ENCODE measurements at regions not wholly inside any gene's neighbourhood (a gene's known extent, or its start where the extent isn't known, plus 50 kb on each side); places are given as distances from the start of the nearest gene placed in this dataset.
"Not testable (repeated sequence)": the region's sequence is repeated elsewhere in the genome, so short reads cannot be mapped to it uniquely, and the experiment has no call there.

DNA sequence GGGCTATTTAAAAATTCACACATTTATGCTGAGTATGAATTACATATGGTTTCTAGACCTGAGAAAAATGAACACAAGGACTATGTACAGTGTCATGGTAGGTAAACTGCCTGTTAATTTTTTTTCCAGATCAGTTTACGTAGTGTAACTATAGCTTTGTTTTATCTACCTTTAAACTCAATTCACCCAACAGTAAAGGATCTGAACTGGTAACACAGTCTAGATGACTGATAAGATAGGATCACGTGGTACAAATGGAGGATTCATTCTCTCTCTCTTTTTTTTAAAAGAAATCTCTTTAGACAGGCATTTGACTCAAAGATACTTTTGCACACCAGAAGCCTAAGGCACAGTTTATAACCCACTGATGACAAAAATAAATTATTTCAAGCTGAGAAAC lies 130.8 kb upstream of the ATP2B1 start:
- no peak for DNase-seq

DNA sequence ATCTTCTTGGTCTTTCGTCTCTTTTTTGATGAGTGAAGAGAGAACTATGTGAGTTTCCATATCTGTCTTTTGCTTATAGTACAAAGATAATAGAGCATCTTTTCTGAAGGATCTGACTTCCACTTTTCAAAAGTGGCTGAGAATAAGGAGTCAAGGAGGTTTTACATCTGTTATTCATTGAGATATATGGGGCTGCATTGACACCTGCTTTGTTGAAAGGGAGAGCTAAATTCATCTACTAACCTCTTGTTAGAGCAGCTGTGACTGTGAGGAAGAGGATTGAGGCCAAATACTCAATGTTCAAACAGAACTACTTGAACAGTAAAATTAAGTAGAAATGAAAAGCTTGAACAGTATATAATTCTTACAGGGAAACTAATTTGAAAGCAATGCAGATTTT lies 130.2 kb upstream of the ATP2B1 start:
- DNase-seq: no peak

DNA sequence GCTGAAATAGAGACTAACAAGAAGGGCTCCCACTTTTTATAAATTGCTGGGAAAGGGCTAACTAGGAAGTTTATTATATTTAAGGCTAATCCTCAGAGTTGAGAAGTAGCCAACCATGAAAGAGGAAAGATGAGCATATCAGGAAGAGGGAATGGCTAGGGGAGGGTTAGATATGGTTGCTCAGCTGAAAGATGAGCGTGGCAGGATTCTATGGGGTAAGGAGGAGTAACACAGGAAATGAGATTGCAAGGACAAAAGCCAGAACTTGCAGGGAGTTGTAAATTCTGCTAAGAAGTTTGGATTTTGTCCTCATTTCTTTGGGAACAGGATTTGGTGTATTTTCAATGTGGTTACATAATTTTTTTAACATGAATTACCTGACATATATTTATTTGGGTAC lies 127.4 kb upstream of the ATP2B1 start:
- DNase-seq: no peak

DNA sequence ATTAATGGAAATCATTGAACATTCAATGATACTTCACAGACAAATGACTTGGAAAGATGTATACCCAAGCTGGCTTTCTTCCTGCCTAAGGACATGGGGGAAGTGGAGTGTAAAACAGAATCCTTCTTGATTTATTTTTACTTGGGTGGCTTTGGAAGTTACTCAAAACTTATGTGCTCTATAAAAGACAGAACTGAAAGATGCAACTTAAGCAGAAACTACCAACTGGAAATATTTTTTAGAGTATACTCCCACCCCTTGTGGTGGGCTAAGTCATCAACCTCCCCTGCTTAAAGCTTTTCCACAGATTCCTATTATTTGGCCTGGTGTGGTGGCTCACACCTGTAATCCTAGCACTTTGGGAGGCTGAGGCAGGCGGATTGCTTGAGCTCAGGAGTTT lies 126.0 kb upstream of the ATP2B1 start:
- DNase-seq: peak in 2 of 4 experiments; percentile 53 to 67

DNA sequence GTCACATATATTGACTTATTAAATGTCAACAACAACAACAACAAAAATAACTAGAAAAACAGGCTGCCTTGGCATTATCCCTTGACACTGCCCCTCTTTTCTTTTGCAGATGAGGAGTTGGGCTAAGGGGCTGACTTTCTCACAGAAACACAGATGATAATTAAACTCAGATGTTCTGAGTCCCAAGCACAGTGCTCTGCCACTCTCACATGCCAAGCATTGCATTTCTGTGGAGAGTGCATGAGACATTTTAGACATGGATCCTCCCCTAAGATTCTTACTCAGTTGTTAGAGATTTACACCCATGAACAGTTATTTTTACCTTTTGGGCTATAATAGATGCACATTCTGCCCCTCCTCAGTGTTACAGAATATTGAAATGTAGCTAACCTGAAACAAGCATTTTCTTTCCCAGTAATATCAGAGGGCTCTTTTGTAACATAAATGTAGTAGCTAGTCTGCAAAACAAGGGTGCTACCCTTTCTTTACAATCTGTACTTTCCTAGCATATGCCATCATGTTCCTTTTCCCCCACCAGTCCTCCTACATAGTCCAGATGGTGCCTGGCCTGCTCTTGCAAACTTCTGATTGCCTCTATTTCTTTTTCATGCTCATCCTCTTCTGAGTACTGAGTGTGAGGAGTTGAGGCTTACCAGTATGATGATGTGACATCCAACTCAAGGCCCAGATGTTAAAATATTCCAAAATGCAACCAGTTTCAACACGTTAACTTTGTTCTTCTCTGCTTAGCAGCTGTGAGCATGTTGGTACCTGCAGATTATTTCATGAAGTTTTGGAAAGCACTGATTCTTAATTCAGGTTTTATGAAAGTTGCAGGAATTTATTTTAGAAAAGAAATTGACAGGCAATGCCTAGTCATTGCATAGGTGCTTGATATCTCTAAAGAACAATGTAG lies 125.0 kb upstream of the ATP2B1 start:
- no peak for DNase-seq

DNA sequence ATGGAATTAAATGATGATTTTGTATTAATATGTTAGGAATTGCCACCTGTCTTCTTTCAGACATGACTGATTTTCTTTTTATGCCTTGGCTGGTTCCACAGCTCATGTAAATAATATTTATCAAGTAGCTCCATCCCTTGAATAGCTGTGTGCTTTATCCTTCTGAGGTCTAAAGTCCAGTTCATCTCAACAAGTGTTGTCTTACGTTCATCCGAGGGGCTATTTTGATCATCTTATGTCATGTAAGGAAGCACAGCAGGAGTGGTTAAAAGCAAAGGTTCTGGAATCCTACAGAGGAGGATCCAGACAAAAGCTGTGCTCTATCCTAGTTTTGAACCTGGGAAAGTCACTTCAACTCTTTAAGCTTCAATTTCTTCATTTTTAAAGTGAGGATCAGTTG lies 123.7 kb upstream of the ATP2B1 start:
- no peak for DNase-seq

DNA sequence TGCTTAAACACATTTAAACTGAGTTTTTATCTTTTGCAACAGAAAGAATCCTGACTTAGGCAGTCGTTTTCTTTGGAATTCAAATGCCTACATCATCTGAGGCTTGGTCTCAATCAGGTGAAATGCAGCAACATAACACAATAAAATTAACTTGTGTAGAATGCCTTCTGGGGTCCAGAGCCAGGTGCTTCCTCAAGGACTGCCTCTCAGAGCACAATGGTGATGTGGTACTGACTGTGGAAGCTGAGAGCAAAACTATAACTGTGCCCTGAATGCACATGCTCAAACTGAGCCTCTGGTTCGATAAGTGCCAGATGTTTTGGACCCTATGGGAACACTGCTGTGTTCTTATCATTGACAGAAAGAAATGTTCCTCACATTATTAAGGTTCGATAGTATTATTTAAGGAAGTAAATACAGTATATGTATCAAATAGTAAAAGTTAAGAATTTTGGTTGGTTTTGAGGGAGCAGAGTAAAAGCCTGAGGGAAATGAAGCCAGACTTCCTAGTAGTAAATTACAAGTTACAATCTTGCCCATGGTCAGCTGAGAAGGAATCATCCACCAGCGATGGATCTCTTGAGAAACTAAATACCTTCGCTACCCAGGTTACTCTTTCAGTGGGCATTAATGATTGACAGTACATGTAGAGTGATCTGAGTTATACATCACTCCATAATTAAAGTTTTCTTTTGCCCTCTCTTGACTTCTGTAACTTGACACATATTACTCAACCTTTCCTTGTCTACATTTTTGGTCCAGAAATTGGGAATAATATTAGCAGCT lies 122.9 kb upstream of the ATP2B1 start:
- no peak for DNase-seq

DNA sequence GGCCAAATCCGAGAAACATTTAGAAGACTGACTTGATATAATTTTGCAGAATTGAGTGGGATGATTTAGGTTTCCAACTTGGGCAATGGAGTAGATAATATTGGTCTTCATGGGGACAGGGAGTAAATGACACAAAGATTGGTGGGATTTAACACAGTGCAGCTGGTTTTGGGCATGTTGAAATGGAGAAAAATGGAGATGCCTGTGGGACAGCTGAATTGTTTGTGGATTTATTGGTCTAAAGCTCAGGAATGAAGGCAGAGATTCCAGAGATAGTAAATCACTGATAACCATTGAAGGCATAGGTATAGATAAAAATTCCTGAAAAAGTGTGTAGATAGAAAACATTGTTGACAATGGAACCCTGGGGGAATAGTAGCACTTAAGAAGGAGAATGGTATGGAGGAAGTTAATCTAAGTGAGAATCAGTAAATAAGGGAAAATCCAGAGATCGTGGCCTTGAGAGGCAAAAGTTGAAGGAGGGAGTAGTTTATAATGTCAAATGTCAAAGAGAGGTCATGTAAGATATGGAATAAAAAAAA lies 120.9 kb upstream of the ATP2B1 start:
- DNase-seq: no peak

DNA sequence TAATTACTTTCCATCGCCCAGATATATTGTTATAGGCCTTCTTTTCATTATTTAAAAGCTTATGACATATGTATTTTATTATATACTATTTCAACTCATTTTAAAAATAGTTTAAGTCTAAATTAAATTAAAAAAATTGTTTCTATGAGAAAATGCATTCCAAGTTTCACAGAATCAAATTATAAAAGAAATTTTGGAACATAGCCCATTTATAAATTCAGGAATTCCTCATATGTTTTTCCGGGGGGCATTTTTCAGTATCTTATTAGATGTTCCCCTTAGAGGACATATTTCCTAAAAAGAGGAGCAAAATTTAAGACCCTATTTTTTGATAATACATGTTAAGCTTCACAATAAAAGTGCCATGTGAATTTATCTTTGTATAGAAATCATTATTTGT lies 119.9 kb upstream of the ATP2B1 start:
- DNase-seq: no peak

DNA sequence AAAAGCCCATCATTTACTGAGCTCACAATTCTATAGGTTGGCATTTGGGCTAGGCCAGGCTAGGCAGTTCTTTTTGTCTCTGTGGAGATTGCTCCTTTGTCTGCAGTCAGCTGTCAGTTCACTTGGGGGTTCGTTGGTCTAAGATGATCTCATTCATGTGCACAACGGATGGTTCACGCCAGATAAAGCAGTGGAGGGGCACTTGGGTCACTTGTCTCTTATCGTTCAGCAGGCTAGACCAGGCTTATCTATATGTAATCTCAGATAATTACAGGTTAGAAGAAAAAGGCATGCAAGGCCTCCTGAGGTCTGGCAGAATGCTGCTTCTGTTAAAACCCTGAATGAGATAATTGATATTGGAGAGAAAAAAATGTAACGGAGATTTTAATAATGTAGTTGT lies 119.0 kb upstream of the ATP2B1 start:
- no peak for DNase-seq

DNA sequence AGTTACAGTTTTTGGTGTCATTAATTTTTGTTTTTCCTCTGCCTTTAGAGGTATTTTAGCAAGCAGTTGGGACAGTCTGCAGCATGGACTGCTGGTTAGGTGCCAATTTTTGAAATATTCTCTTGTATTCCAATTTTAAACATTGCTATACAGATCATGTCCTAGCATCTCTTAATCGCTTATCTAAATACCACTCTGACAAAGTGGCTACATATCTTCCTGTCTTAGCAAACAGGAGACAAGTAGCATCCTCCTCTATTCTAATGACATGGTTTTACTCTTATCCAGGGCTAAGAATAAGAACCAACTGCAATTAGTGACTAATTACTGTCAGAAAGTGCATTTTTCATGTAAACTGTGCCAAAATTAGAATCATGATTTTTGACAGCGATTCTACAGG lies 117.8 kb upstream of the ATP2B1 start:
- DNase-seq: no peak

DNA sequence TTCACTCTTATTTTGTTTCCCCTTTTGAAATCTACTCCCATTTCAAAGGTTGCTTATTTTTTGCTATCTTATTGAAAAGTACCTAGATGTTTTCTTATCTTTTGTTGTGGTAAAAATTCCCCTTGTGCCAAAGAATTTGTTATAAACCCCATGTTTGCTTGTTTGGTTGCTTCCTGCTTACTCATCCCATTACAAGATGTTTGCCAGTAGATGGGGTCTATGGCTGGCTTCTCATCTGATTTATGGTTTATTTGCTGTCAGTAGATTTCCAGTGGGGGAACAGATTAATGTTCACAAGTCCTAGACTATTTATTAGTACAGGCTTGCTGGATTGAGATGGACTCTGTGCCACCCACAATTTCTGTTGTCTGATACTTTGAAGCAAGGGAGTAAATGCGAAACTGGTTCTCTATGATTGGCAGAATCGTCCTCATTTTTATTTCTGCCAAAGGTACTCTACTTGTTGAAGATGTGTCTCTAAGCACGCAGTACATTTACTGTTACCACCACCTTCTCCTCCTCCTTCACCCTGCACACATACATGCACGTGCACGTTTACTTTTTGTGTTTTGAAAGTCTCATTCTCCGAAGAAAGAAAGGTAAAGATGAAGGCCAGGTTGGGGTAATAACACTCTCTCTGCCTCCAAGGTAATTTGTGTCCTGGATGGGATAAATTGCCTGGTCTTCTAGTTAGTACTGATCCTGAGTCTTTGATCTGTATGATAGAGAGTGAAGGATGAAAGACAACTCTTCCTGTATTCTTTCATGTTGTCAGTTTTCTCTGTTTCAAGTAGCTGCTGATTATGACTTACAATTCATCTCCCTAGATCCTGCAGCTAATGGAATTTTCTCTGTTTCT lies 117.2 kb upstream of the ATP2B1 start:
- no peak for DNase-seq

DNA sequence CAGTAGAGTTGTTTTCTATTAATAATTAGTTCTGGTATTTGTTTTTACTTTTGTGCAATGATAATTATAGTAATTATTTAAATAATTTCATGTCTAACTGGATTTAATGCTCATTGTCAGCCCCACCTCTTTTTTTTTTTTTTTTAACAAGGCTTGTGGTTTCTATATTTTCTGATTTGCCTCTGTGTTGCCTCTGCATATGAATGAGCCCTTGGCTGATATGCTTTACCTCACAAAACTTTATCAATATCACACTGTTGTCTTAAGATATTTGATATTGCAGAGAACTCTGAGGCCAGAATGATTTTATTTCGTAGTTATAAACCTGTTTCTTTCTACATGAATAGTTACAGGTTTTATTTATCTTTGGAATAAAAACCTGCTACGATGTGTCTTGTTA lies 116.2 kb upstream of the ATP2B1 start:
- DNase-seq: no peak

DNA sequence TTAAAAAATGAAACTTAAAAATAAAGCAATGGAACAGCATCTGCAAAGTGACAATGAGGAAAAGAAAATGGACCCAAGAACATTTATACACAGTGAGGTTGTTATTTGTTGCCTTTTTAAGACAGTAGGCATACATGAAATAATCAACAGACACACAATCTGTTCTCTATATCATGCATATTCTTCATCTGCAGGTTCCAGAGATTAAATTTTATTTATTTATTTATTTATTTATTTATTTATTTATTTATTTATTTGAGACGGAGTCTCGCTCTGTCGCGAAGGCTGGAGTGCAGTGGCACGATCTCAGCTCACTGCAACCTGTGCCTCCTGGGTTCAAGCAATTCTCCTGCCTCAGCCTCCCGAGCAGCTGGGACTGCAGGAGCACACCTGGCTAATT lies 114.4 kb upstream of the ATP2B1 start:
- not testable (repeated sequence) for DNase-seq

DNA sequence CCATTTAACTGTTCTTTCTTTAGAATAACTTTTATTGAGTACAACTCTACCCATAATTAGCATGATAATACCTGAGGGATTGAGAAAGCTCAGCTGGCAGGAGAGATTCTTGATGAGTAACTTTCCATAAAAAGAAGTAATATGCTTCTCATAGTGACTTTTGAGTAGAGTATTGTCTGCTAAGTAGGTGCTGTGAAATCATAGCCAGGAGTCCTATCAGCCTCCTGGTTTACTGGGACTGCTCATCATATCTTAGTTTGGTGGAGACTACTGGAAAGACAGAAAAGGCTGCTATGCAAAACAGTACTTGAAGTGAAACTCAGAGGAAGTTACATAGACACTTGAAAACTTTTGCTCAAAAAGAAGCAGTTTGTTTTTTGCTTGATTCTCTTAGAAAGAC lies 113.3 kb upstream of the ATP2B1 start:
- DNase-seq: no peak

DNA sequence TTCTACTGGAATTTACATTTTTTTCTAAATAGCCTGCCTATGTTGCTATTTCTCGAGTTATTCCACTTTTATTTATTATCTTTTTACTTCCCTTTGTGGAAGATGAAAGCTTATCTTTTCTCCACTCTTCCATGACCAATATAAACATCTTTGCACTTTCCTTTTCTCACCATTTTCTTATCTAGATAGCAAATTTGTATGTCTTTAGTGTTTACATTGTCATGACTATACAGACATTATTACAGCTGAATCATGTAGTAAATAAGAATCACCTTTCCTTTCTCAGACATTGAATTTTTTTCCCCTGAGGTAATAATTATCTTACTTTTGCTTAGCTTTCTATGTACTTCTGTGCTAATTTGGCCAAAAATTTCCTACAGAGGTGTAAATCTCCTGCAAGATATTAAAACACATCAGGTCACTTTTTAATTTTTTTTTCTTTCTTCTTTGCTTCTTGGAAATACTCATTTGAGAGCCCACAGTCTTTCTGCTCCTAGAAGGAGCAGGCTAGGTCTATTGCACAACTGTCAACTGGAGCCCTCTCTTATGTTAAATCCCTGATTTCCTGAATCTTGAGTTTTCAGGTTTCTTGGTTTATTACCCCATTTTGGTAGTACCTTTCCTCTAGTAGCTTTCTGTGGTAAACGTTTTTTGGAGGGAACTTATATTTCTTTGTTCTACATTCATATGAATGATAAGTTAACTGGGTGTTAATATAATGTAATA lies 109.0 kb upstream of the ATP2B1 start:
- no peak for DNase-seq

DNA sequence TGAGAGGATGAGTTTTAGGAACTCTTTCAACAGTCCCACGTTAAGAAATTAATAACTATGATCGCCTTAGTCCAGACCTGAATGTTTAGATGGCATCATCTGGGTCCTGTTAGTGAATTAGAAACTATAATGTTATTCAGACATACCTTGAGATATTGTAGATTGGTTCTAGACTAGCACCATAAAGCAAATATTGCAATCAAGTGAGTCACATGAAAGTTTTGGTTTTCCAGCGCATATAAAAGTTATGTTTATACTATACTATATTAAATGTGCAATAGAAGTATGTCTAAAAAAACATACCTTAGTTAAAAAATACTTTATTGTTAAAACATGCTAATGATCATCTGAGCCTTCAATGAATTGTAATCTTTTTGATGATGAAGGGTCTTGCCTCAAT lies 106.6 kb upstream of the ATP2B1 start:
- no peak for DNase-seq

DNA sequence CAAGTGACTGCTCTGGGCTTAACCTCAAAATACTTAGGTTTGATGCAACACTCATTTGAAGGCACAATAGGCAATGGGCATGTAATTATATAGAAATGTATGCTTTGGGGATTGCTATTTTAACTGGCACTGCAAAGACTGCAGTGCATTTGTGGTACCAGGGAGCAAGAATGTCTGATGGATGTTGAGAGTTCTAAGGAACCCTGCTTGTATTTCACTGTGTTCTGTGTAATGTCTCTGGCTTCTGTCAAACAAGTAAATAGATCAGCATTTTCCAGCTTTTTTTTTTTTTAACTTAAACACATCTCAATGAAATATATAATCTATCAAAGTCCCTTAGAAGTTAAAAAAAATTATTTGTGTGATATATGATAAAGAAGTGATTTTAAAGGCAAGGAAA lies 94.8 kb upstream of the ATP2B1 start:
- DNase-seq: no peak

DNA sequence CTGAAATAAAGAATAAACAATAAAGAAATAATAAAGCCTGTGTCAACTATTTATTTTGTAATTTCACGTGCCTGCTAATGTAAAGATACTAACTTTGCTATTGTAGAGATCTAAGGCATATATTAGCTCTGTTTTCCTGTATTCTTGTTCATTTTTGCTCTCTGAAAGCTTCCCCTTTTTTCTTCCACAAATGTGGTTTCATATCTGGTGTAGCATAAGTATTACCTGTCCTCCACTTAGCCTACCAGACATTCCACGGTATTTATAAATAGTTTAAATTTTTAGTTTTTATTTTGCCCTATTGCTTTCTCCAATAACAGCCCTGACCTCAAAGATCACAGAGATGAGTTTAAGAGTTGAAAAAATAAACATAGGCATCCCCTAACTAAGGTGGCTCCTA lies 92.6 kb upstream of the ATP2B1 start:
- DNase-seq: peak in 2 of 4 experiments; percentile 34 to 38

DNA sequence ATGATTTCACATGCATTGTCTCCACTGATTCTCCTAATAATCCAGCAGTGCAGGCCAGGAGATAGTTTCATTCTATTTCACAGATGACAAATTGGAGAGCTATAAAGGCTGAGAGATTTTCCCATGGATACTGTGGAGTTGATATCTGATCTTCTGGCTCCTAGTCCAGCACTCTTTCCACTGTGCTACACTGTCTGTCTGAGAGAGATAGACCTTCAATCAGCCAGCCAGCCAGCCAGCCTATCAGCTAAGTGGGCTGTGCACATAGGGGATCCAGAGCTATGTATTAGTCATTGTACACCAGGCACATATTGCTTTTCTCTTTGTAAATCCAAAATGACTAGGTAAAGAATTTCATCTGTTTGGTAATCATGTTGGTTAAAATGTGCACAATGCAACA lies 91.8 kb upstream of the ATP2B1 start:
- no peak for DNase-seq

DNA sequence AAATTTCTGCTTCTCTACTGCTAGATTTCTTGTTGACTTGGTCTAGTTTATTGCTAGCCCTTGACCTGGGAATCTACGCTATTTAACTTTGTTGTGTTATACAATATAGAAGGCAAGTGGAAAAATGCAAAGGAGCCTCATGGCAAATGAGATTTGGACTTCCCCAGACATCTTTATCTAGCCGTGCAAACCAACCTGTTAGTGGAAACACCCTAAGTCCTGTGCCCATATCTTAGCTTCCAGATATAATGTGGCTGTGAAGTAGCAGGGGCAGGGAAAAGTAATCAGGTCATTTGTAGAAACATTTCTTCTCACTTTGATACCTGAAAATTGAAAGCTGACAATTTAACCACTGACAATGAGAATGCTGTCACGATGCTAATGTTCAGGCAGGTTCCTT lies 90.7 kb upstream of the ATP2B1 start:
- DNase-seq: no peak

DNA sequence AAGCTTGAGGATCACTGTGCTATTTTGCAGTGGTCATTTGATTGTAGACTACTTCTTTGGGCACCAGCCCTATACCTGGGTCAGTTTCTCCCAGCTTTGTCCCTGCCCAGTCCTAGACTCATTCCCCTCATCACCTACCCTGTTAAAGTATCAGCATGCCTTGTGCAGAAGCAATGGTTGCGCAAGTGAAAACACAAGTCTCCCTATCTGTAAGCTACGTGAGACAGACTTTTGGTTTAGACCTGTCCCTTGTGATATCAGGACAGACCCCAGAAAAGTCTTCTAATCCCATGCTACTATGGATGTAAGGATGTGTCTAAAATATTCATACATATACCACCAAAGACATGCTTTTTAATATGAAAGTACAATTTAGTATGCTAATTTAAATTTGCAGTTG lies 88.8 kb upstream of the ATP2B1 start:
- DNase-seq: no peak

All from suppressor macrophage (primary cell).